ENCODE measurements at regions not wholly inside any gene's neighbourhood (a gene's known extent, or its start where the extent isn't known, plus 50 kb on each side); places are given as distances from the start of the nearest gene placed in this dataset.

DNA sequence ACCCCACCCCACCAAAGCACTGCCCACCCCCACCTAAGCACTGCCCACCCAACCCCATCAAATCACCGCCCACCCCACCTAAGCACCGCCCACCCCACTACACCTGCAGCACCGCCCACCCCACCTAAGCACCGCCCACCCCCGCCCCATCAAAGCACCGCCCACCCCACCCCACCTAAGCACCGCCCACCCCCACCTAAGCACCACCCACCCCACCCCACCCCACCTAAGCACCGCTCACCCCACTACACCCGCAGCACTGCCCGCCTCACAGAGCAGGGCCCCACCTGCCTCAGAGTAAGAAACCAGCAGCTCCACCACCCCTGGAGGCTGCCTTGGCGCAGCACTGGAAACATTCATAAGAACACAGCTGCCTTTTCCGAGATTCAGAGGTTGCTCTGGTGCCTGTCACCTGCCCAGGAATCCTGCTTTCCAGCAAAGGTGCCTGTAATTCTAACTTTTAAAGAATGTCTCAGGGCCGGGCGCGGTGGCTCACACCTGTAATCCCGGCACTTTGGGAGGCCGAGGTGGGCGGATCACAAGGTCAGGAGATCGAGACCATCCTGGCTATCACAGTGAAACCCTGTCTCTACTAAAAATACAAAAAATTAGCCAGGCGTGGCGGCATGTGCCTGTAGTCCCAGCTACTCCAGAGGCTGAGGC, 148.2 kb downstream of the BMP7 start:
- intact Hi-C loops (cut with micrococcal nuclease; ENCODE audit: unreplicated experiment): no loop called here
- no peak overlapping the region for H3K27ac Mint-ChIP-seq (ENCODE audit: unreplicated experiment)
- H3K4me3 Mint-ChIP-seq (ENCODE audit: low read depth, unreplicated experiment): no peak overlapping the region
- H3K4me1 Mint-ChIP-seq (ENCODE audit: low read depth, unreplicated experiment): no peaks in the 10 kb centered on the region
- BruUV-seq (replicated peaks): no TSS peak
- H3K27me3 Mint-ChIP-seq (ENCODE audit: unreplicated experiment): peaks cover 74% of the 10 kb centered on the region
- CTCF ChIA-PET: interaction anchor here (0.6 kb wide), 1 partner anchor 11 kb away, joined by 4 read pairs; no protein-coding TSS in a partner anchor
- no peak for TF ChIP-seq CTCF (IDR thresholded peaks at IDR 0.05; ENCODE audit: unreplicated experiment)
- no peaks in the 10 kb centered on the region for H3K9me3 Mint-ChIP-seq (ENCODE audit: low read depth, unreplicated experiment)
- DNase-seq: no peak
- peaks cover 5% of the 10 kb centered on the region for H3K36me3 Mint-ChIP-seq (ENCODE audit: insufficient read depth, unreplicated experiment)
